Right ventricle myocardium superior (tissue), 1 donor: ENCODE measurements at regions not wholly inside any gene's neighbourhood (a gene's known extent, or its start where the extent isn't known, plus 50 kb on each side); places are given as distances from the start of the nearest gene placed in this dataset.

Experiments
- ATAC-seq: fragments of 200-7000 bp; cut with Tn5 transposase; one replicate; pipeline ENCODE4 v1.9.1; 2020; ENCODE audit warnings: mild to moderate bottlenecking; ENCODE audit not compliant: poor library complexity
- DNase-seq: peaks from one replicate; pipeline ENCODE4 v3.0.0-alpha.2; 2020
- intact Hi-C: fragments of 100-400 bp; cut with DNase I; formaldehyde crosslinking; loops from one replicate; pipeline ENCODE4 v1.11.2; 2022
- donor health status: DM: no; HTN: yes; CAD: no; lungs with severe emphysema.

- intact Hi-C loops, result no loop called here
- ATAC-seq, result no peak
- no peak for DNase-seq
These were observed 193.5 kb upstream of the FAT1 start for GRCh38 chr4:186917136-186917535.

- DNase-seq (no peak), ATAC-seq (no peak)
These were observed 194.8 kb upstream of the FAT1 start for GRCh38 chr4:186918466-186918865.

GRCh38 chr4:186919340-186919739 is 195.7 kb upstream of the FAT1 start:
- ATAC-seq (no peak), DNase-seq (no peak)
- intact Hi-C loops, result no loop called here

More at GRCh38 chr4:186918466-186918865, 194.8 kb upstream of the FAT1 start:
- intact Hi-C loops, result no loop called here

GRCh38 chr4:186920483-186920882 is 196.8 kb upstream of the FAT1 start:
- intact Hi-C loops, result no loop called here
- DNase-seq (no peak), ATAC-seq (no peak)

GRCh38 chr4:186920992-186921391 is 197.3 kb upstream of the FAT1 start:
- ATAC-seq (no peak), DNase-seq (no peak)
- intact Hi-C loops, result no loop called here

GRCh38 chr4:186924723-186925122 is 201.1 kb upstream of the FAT1 start:
- intact Hi-C loops, result no loop called here

GRCh38 chr4:186927624-186928023 is 204.0 kb upstream of the FAT1 start:
- DNase-seq (no peak), ATAC-seq (no peak)
- intact Hi-C loops, result no loop called here

More at GRCh38 chr4:186924723-186925122, 201.1 kb upstream of the FAT1 start:
- no peak for DNase-seq
- ATAC-seq, result no peak

- no peak for ATAC-seq
- intact Hi-C loops, result no loop called here
- no peak for DNase-seq
These were observed 206.4 kb upstream of the FAT1 start for GRCh38 chr4:186930024-186930423.

- intact Hi-C loops, result no loop called here
- DNase-seq (no peak), ATAC-seq (no peak)
These were observed 207.9 kb upstream of the FAT1 start for GRCh38 chr4:186931519-186931918.

- intact Hi-C loops, result no loop called here
- DNase-seq (no peak), ATAC-seq (no peak)
These were observed 208.5 kb upstream of the FAT1 start for GRCh38 chr4:186932196-186932595.

GRCh38 chr4:186932631-186933187 is 209.1 kb upstream of the FAT1 start:
- intact Hi-C loops, result no loop called here
- ATAC-seq (no peak), DNase-seq (no peak)

GRCh38 chr4:186934244-186934643 is 210.6 kb upstream of the FAT1 start:
- DNase-seq (no peak), ATAC-seq (no peak)
- intact Hi-C loops, result no loop called here

GRCh38 chr4:186934841-186935443 is 211.3 kb upstream of the FAT1 start:
- ATAC-seq, result no peak
- DNase-seq, result no peak
- intact Hi-C loops, result no loop called here

- ATAC-seq, result no peak
- intact Hi-C loops, result no loop called here
These were observed 212.2 kb upstream of the FAT1 start for GRCh38 chr4:186935901-186936300.

GRCh38 chr4:186936496-186937375 is 213.1 kb upstream of the FAT1 start:
- no peak for DNase-seq
- intact Hi-C loops, result no loop called here
- peak; percentile 38 for ATAC-seq

More at GRCh38 chr4:186935901-186936300, 212.2 kb upstream of the FAT1 start:
- DNase-seq, result no peak

- no peak for DNase-seq
- ATAC-seq, result no peak
- intact Hi-C loops, result no loop called here
These were observed 215.6 kb upstream of the FAT1 start for GRCh38 chr4:186939226-186939625.

- DNase-seq (no peak), ATAC-seq (no peak)
- intact Hi-C loops, result no loop called here
These were observed 216.1 kb upstream of the FAT1 start for GRCh38 chr4:186939766-186940165.

GRCh38 chr4:186940476-186940875 is 216.8 kb upstream of the FAT1 start:
- DNase-seq (no peak), ATAC-seq (no peak)
- intact Hi-C loops, result no loop called here

- ATAC-seq (peak; percentile 45), DNase-seq (no peak)
- intact Hi-C loops, result no loop called here
These were observed 219.2 kb upstream of the FAT1 start for GRCh38 chr4:186942758-186943377.

GRCh38 chr4:186943411-186943810 is 219.8 kb upstream of the FAT1 start:
- DNase-seq (no peak), ATAC-seq (no peak)
- intact Hi-C loops, result no loop called here
